Esophagus squamous epithelium (tissue), 5 donors: ENCODE measurements at regions not wholly inside any gene's neighbourhood (a gene's known extent, or its start where the extent isn't known, plus 50 kb on each side); places are given as distances from the start of the nearest gene placed in this dataset.

Source experiments
- DNase-seq: peaks from one replicate; lab custom pipeline; 2025; lab: John Stamatoyannopoulos, UW
- H3K27ac ChIP-seq, 4 donors: fragments of 200-600 bp; sonication (generic); one replicate each; pipeline ENCODE4 v1.5.1; 2016 to 2019; ENCODE audit warnings: mild to moderate bottlenecking in 1 of 4
- H3K27me3 ChIP-seq, 4 donors: fragments of 200-600 bp; sonication (generic); 1 replicate in 3 of 4; 2 replicates in 1 of 4; pipeline versions ENCODE4 v1.5.1 to v1.6.0; 2017 to 2021; ENCODE audit warnings: antibody characterized with exemption in 1 of 4
- H3K36me3 ChIP-seq, 3 donors: fragments of 200-600 bp; sonication (generic); one replicate each; pipeline ENCODE4 v1.5.1; 2016 to 2019
- H3K4me1 ChIP-seq, 3 donors: fragments of 200-600 bp; sonication (generic); one replicate each; pipeline ENCODE4 v1.5.1; 2017 to 2019
- H3K4me3 ChIP-seq, 4 donors: fragments of 200-600 bp; sonication (generic); 1 replicate in 3 of 4; 2 replicates in 1 of 4; pipeline ENCODE4 v1.5.1; 2016 to 2019; ENCODE audit warnings: mild to moderate bottlenecking in 2 of 4, moderate library complexity in 1 of 4
- H3K9me3 ChIP-seq, 3 donors: fragments of 200-600 bp; sonication (generic); one replicate each; pipeline ENCODE4 v1.5.1; 2016 to 2019
- CTCF ChIP-seq, 6 experiments: fragments of 450-650 bp in 4 of 6; fragments of 200-600 bp in 2 of 6; sonication (generic) in 2 of 6; IDR thresholded peaks; one replicate each; pipeline ENCODE4 v1.5.1; 2016 to 2019; ENCODE audit warnings: antibody characterized with exemption in 6 of 6, mild to moderate bottlenecking in 4 of 6, moderate library complexity in 4 of 6
- POLR2A ChIP-seq, 4 donors: fragments of 450-650 bp; IDR thresholded peaks; one replicate each; pipeline ENCODE4 v1.6.1; 2017; ENCODE audit warnings: antibody characterized with exemption in 4 of 4, mild to moderate bottlenecking in 4 of 4, moderate library complexity in 3 of 4
- WGBS, 2 donors: methylation state at CpG; one replicate each; pipeline ENCODE4 v1.1.5; 2018; 5-methylcytosine and 5-hydroxymethylcytosine counted together
- intact Hi-C: fragments of 100-400 bp; cut with DNase I; formaldehyde crosslinking; loops from one replicate; pipeline ENCODE4 v1.15.0; 2022
- donor health status: DM: yes; HTN: yes; CAD: no.

GRCh38 chr22:22823131-22823810, 64.3 kb upstream of the IGLL5 start:
- H3K27ac ChIP-seq: no peak overlapping the region
- H3K9me3 ChIP-seq: no peaks in the 10 kb centered on the region
- no peaks in the 10 kb centered on the region for H3K36me3 ChIP-seq
- intact Hi-C loops: no loop called here
- TF ChIP-seq POLR2A (IDR thresholded peaks at IDR 0.05): no peak
- TF ChIP-seq CTCF (IDR thresholded peaks at IDR 0.05): no peak
- 35 to 47% methylated on average over 10 of the region's 10 CpGs for WGBS, 2 donors
- H3K27me3 ChIP-seq: peaks cover 0 to 21% (median 0%) of the 10 kb centered on the region in 4 donors
- DNase-seq: no peak
- no peak overlapping the region for H3K4me3 ChIP-seq
- peaks cover 0 to 3% (median 0%) of the 10 kb centered on the region in 3 donors for H3K4me1 ChIP-seq

GRCh38 chr22:22824340-22825212, 63.0 kb upstream of the IGLL5 start:
- no peaks in the 10 kb centered on the region for H3K36me3 ChIP-seq
- TF ChIP-seq POLR2A (IDR thresholded peaks at IDR 0.05): no peak
- no peak for TF ChIP-seq CTCF (IDR thresholded peaks at IDR 0.05)
- peaks cover 0 to 21% (median 0%) of the 10 kb centered on the region in 4 donors for H3K27me3 ChIP-seq
- H3K27ac ChIP-seq: no peak overlapping the region
- 85 to 86% methylated on average over 5 to 6 of the region's 6 CpGs for WGBS, 2 donors
- intact Hi-C loops: no loop called here
- H3K4me1 ChIP-seq: peaks cover 0 to 3% (median 0%) of the 10 kb centered on the region in 3 donors
- no peaks in the 10 kb centered on the region for H3K9me3 ChIP-seq
- DNase-seq: no peak
- no peak overlapping the region for H3K4me3 ChIP-seq

GRCh38 chr22:22825213-22825593, 62.4 kb upstream of the IGLL5 start:
- Histone ChIP-seq H3K9me3 (no peaks in the 10 kb centered on the region), H3K27ac (no peak overlapping the region), H3K4me3 (no peak overlapping the region), H3K36me3 (no peaks in the 10 kb centered on the region), H3K27me3 (peaks cover 0 to 17% (median 0%) of the 10 kb centered on the region in 4 donors), H3K4me1 (peaks cover 0 to 3% (median 0%) of the 10 kb centered on the region in 3 donors)
- 54 to 65% methylated on average over 2 of the region's 2 CpGs for WGBS, 2 donors
- no peak for DNase-seq
- TF ChIP-seq CTCF (IDR thresholded peaks at IDR 0.05) (no peak), POLR2A (IDR thresholded peaks at IDR 0.05) (no peak)
- intact Hi-C loops: no loop called here

- H3K4me1 ChIP-seq: no peaks in the 10 kb centered on the region
- H3K27me3 ChIP-seq: peaks cover 0 to 18% (median 0%) of the 10 kb centered on the region in 4 donors
- no peaks in the 10 kb centered on the region for H3K36me3 ChIP-seq
- H3K4me3 ChIP-seq: no peak overlapping the region
- H3K27ac ChIP-seq: no peak overlapping the region
- TF ChIP-seq CTCF (IDR thresholded peaks at IDR 0.05) (no peak), POLR2A (IDR thresholded peaks at IDR 0.05) (no peak)
- WGBS, 2 donors: 61 to 66% methylated on average over 6 to 8 of the region's 8 CpGs
- peaks cover 0 to 7% (median 0%) of the 10 kb centered on the region in 3 donors for H3K9me3 ChIP-seq
- no peak for DNase-seq
- intact Hi-C loops: no loop called here
Observed at GRCh38 chr22:22827187-22827939, 60.3 kb upstream of the IGLL5 start.
